Keratinocyte (primary cell): ENCODE measurements at regions not wholly inside any gene's neighbourhood (a gene's known extent, or its start where the extent isn't known, plus 50 kb on each side); places are given as distances from the start of the nearest gene placed in this dataset.

Experiments
- DNase-seq: peaks from one replicate; pipeline ENCODE4 v3.0.0-alpha.2; 2011; ENCODE audit warnings: low read depth, missing footprints, low spot score
- FAIRE-seq: peaks from 2 replicates; lab custom pipeline; 2011; peaks lifted over from hg19 to GRCh38; lab: Jason Lieb, UNC
- H2AFZ ChIP-seq: 2 replicates; pipeline ENCODE4 v1.6.0; 2012; ENCODE audit warnings: low read length, control low read depth, inconsistent platforms; ENCODE audit not compliant: control insufficient read depth
- H3K27ac ChIP-seq: 2 replicates; pipeline ENCODE4 v1.5.1; 2011; ENCODE audit warnings: low read length; ENCODE audit not compliant: control insufficient read depth, insufficient read depth
- H3K27me3 ChIP-seq: 3 replicates; pipeline ENCODE4 v1.6.0; 2011; ENCODE audit warnings: low read length; ENCODE audit not compliant: control insufficient read depth, insufficient read depth; ENCODE audit errors: extremely low read depth
- H3K36me3 ChIP-seq, 2 experiments: 2 replicates in 1 of 2; 3 replicates in 1 of 2; pipeline ENCODE4 v1.5.1; 2011; ENCODE audit warnings: low read length in 2 of 2, mild to moderate bottlenecking in 1 of 2; ENCODE audit not compliant: control insufficient read depth in 2 of 2, insufficient read depth in 2 of 2; ENCODE audit errors: extremely low read depth in 1 of 2
- H3K4me1 ChIP-seq: 3 replicates; pipeline ENCODE4 v1.5.1; 2011; ENCODE audit warnings: low read length; ENCODE audit not compliant: control insufficient read depth, insufficient read depth; ENCODE audit errors: extremely low read depth
- H3K4me2 ChIP-seq: 3 replicates; pipeline ENCODE4 v1.6.0; 2011; ENCODE audit warnings: low read depth, low read length; ENCODE audit not compliant: control insufficient read depth, insufficient read depth; ENCODE audit errors: extremely low read depth
- H3K4me3 ChIP-seq, 3 experiments: fragments of 200-600 bp in 1 of 3; sonication (generic) in 1 of 3; 2 replicates in 2 of 3; 3 replicates in 1 of 3; pipeline ENCODE4 v1.5.1; 2011 to 2016; ENCODE audit warnings: low read length in 3 of 3, mild to moderate bottlenecking in 3 of 3, control low read depth in 2 of 3, inconsistent platforms in 1 of 3, low read depth in 1 of 3, mixed read lengths in 1 of 3, mixed run types in 1 of 3, moderate library complexity in 1 of 3; ENCODE audit not compliant: control insufficient read depth in 2 of 3, insufficient read depth in 2 of 3; ENCODE audit errors: extremely low read depth in 1 of 3
- H3K79me2 ChIP-seq: 2 replicates; pipeline ENCODE4 v1.6.0; 2012; ENCODE audit warnings: low read length; ENCODE audit not compliant: control insufficient read depth, insufficient read depth
- H3K9ac ChIP-seq: 3 replicates; pipeline ENCODE4 v1.6.0; 2011; ENCODE audit warnings: low read length; ENCODE audit not compliant: control insufficient read depth, insufficient read depth; ENCODE audit errors: extremely low read depth
- H3K9me1 ChIP-seq: 3 replicates; pipeline ENCODE4 v1.6.0; 2011; ENCODE audit warnings: low read length; ENCODE audit not compliant: control insufficient read depth, insufficient read depth; ENCODE audit errors: extremely low read depth
- H3K9me3 ChIP-seq: 2 replicates; pipeline ENCODE4 v1.5.1; 2012; ENCODE audit warnings: low read depth, low read length; ENCODE audit not compliant: control insufficient read depth
- H4K20me1 ChIP-seq: 3 replicates; pipeline ENCODE4 v1.6.0; 2011; ENCODE audit warnings: low read length; ENCODE audit not compliant: control insufficient read depth, insufficient read depth; ENCODE audit errors: extremely low read depth
- EZH2 ChIP-seq: IDR thresholded peaks from one replicate; pipeline ENCODE4 v1.6.1; 2012; ENCODE audit warnings: inconsistent platforms, mild to moderate bottlenecking, low read length, moderate library complexity
- dilution Hi-C: fragments of 300-500 bp; cut with MboI; formaldehyde crosslinking; loops from one replicate; pipeline ENCODE4 v1.7.0; 2020; ENCODE audit warnings: low sequenced_read_pairs; ENCODE audit not compliant: extremely low pct_ligation_motif_present
- TF ChIP-seq, protein P1 (sequence below), 3 experiments: IDR thresholded peaks in 1 of 3; conservative IDR thresholded peaks in 1 of 3; optimal IDR thresholded peaks in 1 of 3; 2 replicates in 2 of 3; 3 replicates in 1 of 3; pipeline versions ENCODE3 to v1.5.1; 2011; ENCODE audit warnings: low read length in 3 of 3, mild to moderate bottlenecking in 3 of 3, moderate library complexity in 2 of 3, control low read depth in 1 of 3, inconsistent platforms in 1 of 3; ENCODE audit not compliant: insufficient read depth in 2 of 3; ENCODE audit errors: extremely low read depth in 1 of 3

DNA sequence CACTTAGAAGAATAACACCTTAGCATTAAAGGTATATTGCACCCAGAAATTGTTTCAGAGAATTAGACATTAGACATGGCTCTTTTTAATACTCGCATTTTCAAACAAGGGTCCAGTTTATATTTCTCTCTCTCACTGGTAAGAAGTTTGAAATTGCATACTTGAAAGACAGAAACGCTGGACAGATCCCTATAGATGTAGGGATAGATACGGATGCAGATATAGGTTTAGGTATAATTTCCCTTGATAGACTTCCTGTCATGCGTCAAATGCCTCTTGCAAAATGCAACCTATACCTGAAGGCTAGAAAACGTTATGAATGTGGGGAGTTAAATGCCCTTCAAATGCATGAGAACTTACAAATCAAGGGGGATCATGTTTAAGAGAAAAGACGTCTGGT, 99.4 kb upstream of the BCL6 start:
- Histone ChIP-seq H3K27ac (no peak overlapping the region), H3K9ac (no peak overlapping the region), H2AFZ (no peak overlapping the region), H3K4me3 (no peak overlapping the region), H3K36me3 (no peaks in the 10 kb centered on the region), H3K4me2 (no peak overlapping the region), H3K9me1 (no peaks in the 10 kb centered on the region), H3K79me2 (no peaks in the 10 kb centered on the region), H3K27me3 (no peaks in the 10 kb centered on the region), H4K20me1 (no peaks in the 10 kb centered on the region), H3K9me3 (no peaks in the 10 kb centered on the region), H3K4me1 (no peaks in the 10 kb centered on the region)
- dilution Hi-C loops: no loop called here
- TF ChIP-seq, protein P1, sequence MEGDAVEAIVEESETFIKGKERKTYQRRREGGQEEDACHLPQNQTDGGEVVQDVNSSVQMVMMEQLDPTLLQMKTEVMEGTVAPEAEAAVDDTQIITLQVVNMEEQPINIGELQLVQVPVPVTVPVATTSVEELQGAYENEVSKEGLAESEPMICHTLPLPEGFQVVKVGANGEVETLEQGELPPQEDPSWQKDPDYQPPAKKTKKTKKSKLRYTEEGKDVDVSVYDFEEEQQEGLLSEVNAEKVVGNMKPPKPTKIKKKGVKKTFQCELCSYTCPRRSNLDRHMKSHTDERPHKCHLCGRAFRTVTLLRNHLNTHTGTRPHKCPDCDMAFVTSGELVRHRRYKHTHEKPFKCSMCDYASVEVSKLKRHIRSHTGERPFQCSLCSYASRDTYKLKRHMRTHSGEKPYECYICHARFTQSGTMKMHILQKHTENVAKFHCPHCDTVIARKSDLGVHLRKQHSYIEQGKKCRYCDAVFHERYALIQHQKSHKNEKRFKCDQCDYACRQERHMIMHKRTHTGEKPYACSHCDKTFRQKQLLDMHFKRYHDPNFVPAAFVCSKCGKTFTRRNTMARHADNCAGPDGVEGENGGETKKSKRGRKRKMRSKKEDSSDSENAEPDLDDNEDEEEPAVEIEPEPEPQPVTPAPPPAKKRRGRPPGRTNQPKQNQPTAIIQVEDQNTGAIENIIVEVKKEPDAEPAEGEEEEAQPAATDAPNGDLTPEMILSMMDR (optimal IDR thresholded peaks at IDR 0.05 in 1 of 3, IDR thresholded peaks at IDR 0.05 in 1 of 3, conservative IDR thresholded peaks at IDR 0.05 in 1 of 3; ENCODE audit: extremely low read depth in 1 of 3, insufficient read depth in 2 of 3, low read length in 3 of 3): no peak
- DNase-seq (no peak), FAIRE-seq (no peak)

DNA sequence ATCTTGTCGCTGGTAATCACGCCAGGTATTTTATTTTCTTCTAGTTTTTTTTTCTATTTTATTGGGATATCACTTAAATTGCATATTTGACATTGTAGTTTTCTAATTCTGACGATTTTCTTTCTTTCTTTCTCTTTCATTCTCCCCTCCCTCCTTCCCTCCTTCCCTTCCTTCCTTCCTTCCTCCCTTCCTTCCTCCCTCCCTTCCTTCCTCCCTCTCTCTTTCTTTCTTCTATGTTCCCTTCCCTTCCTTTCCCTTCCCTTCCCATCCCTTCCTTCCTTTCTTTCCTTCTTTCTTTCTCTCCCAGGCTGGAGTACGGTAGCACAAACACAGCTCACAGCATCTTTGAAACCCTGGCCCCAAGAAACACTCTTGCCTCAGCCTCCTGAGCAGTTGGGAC, 100.6 kb upstream of the BCL6 start:
- Histone ChIP-seq H3K9me3 (no peaks in the 10 kb centered on the region), H3K4me1 (no peaks in the 10 kb centered on the region), H3K27me3 (no peaks in the 10 kb centered on the region), H3K36me3 (no peaks in the 10 kb centered on the region), H3K9ac (no peak overlapping the region), H4K20me1 (no peaks in the 10 kb centered on the region), H3K9me1 (no peaks in the 10 kb centered on the region), H3K79me2 (no peaks in the 10 kb centered on the region), H3K4me3 (no peak overlapping the region), H3K4me2 (no peak overlapping the region), H2AFZ (no peak overlapping the region), H3K27ac (no peak overlapping the region)
- TF ChIP-seq, protein P1 (optimal IDR thresholded peaks at IDR 0.05 in 1 of 3, IDR thresholded peaks at IDR 0.05 in 1 of 3, conservative IDR thresholded peaks at IDR 0.05 in 1 of 3; ENCODE audit: extremely low read depth in 1 of 3, insufficient read depth in 2 of 3, low read length in 3 of 3): no peak
- no peak for TF ChIP-seq EZH2
- no peak for DNase-seq
- no peak for FAIRE-seq
- dilution Hi-C loops: no loop called here
